Liver (tissue), 8 donors: ENCODE measurements at regions not wholly inside any gene's neighbourhood (a gene's known extent, or its start where the extent isn't known, plus 50 kb on each side); places are given as distances from the start of the nearest gene placed in this dataset.

Source experiments
- DNase-seq: peaks from one replicate; pipeline ENCODE4 v3.0.0-alpha.2; 2017; ENCODE audit warnings: low spot score
- H3K27ac ChIP-seq, 2 donors: one replicate each; pipeline ENCODE4 v1.7.0; 2013; ENCODE audit warnings: inconsistent platforms in 2 of 2, low read length in 2 of 2, control low read depth in 1 of 2, low read depth in 1 of 2, mild to moderate bottlenecking in 1 of 2
- H3K27me3 ChIP-seq, 4 donors: one replicate each; pipeline versions ENCODE4 v1.6.1 to v1.7.0; 2013; ENCODE audit warnings: low read length in 3 of 4, inconsistent platforms in 1 of 4, mild to moderate bottlenecking in 1 of 4, moderate library complexity in 1 of 4; ENCODE audit not compliant: control insufficient read depth in 4 of 4, insufficient read depth in 4 of 4
- H3K36me3 ChIP-seq, 4 donors: one replicate each; pipeline versions ENCODE4 v1.6.1 to v1.7.0; 2013; ENCODE audit warnings: low read length in 3 of 4, mild to moderate bottlenecking in 3 of 4, low read depth in 1 of 4, moderate library complexity in 1 of 4; ENCODE audit not compliant: control insufficient read depth in 4 of 4, insufficient read depth in 3 of 4
- H3K4me1 ChIP-seq, 4 donors: one replicate each; pipeline versions ENCODE4 v1.6.1 to v1.7.0; 2013; ENCODE audit warnings: low read length in 3 of 4, mild to moderate bottlenecking in 3 of 4, moderate library complexity in 1 of 4; ENCODE audit not compliant: control insufficient read depth in 4 of 4, insufficient read depth in 4 of 4
- H3K4me3 ChIP-seq, 3 donors: one replicate each; pipeline versions ENCODE4 v1.6.1 to v1.7.0; 2013; ENCODE audit warnings: low read length in 3 of 3, control low read depth in 1 of 3, low read depth in 1 of 3, mild to moderate bottlenecking in 1 of 3
- H3K9ac ChIP-seq, 2 donors: one replicate each; pipeline ENCODE4 v1.7.0; 2013; ENCODE audit warnings: low read length in 2 of 2, mild to moderate bottlenecking in 2 of 2, moderate library complexity in 2 of 2, control low read depth in 1 of 2, low read depth in 1 of 2
- H3K9me3 ChIP-seq, 4 donors: one replicate each; pipeline versions ENCODE4 v1.6.1 to v1.7.0; 2013; ENCODE audit warnings: low read length in 3 of 4; ENCODE audit not compliant: control insufficient read depth in 4 of 4
- ATF3 ChIP-seq: IDR thresholded peaks from 2 replicates; pipeline ENCODE4 v1.6.1; 2016; ENCODE audit warnings: antibody characterized with exemption
- CTCF ChIP-seq: fragments of 150-350 bp; IDR thresholded peaks from 2 replicates; pipeline ENCODE4 v1.5.1; 2017; ENCODE audit warnings: improper control_type of control experiment, low read depth, low read length; ENCODE audit not compliant: missing input control
- EGR1 ChIP-seq, 2 donors: IDR thresholded peaks; 2 replicates each; pipeline ENCODE4 v1.6.1; 2016 to 2018; ENCODE audit warnings: antibody characterized with exemption in 2 of 2, low read depth in 2 of 2
- FOXA1 ChIP-seq: IDR thresholded peaks from 2 replicates; pipeline ENCODE4 v1.6.1; 2016; ENCODE audit warnings: antibody characterized with exemption
- FOXA2 ChIP-seq: IDR thresholded peaks from 2 replicates; pipeline ENCODE4 v1.6.1; 2016; ENCODE audit warnings: antibody characterized with exemption
- GABPA ChIP-seq, 2 donors: IDR thresholded peaks in 1 of 2; conservative IDR thresholded peaks in 1 of 2; 2 replicates each; pipeline ENCODE4 v1.6.1; 2016; ENCODE audit warnings: antibody characterized with exemption in 2 of 2, mild to moderate bottlenecking in 1 of 2, moderate library complexity in 1 of 2
- HNF4A ChIP-seq, 2 donors: conservative IDR thresholded peaks; 2 replicates each; pipeline ENCODE4 v1.6.1; 2016; ENCODE audit warnings: antibody characterized with exemption in 2 of 2, mild to moderate bottlenecking in 2 of 2
- HNF4G ChIP-seq: IDR thresholded peaks from 2 replicates; pipeline ENCODE4 v1.6.1; 2016; ENCODE audit warnings: antibody characterized with exemption
- JUND ChIP-seq, 2 donors: IDR thresholded peaks; 2 replicates each; pipeline ENCODE4 v1.6.1; 2016; ENCODE audit warnings: antibody characterized with exemption in 2 of 2
- NR2F2 ChIP-seq: IDR thresholded peaks from 2 replicates; pipeline ENCODE4 v1.6.1; 2016; ENCODE audit warnings: antibody characterized with exemption
- RAD21 ChIP-seq, 2 donors: IDR thresholded peaks; 2 replicates each; pipeline ENCODE4 v1.6.1; 2016; ENCODE audit warnings: antibody characterized with exemption in 2 of 2, mild to moderate bottlenecking in 2 of 2
- RXRA ChIP-seq, 2 donors: IDR thresholded peaks; 2 replicates each; pipeline ENCODE4 v1.6.1; 2017 to 2018; ENCODE audit warnings: antibody characterized with exemption in 2 of 2, mild to moderate bottlenecking in 1 of 2
- TAF1 ChIP-seq: conservative IDR thresholded peaks from 2 replicates; pipeline ENCODE4 v1.6.1; 2016; ENCODE audit warnings: antibody characterized with exemption, mild to moderate bottlenecking
- YY1 ChIP-seq: IDR thresholded peaks from 2 replicates; pipeline ENCODE4 v1.6.1; 2016; ENCODE audit warnings: antibody characterized with exemption, mild to moderate bottlenecking
- WGBS: extraction: QIAGEN DNeasy Blood & Tissue Kit; methylation state at CpG from one replicate; pipeline ENCODE4 v1.1.7; 2013; 5-methylcytosine and 5-hydroxymethylcytosine counted together
- TF ChIP-seq, protein P1 (sequence below): IDR thresholded peaks from 2 replicates; pipeline ENCODE4 v1.6.1; 2016; ENCODE audit warnings: antibody characterized with exemption, mild to moderate bottlenecking
- TF ChIP-seq, protein P2 (sequence below): IDR thresholded peaks from 2 replicates; pipeline ENCODE4 v1.6.1; 2016; ENCODE audit warnings: antibody characterized with exemption
- TF ChIP-seq, protein P3 (sequence below): IDR thresholded peaks from 2 replicates; pipeline ENCODE4 v1.6.1; 2016; ENCODE audit warnings: antibody characterized with exemption
- donor health status: healthy.
- donor health status: healthy.
- donor health status: healthy.
- donor health status: healthy.
- donor health status: healthy.

- Histone ChIP-seq H3K36me3 (no peaks in the 10 kb centered on the region), H3K9me3 (peaks cover 0 to 3% (median 1%) of the 10 kb centered on the region in 4 donors), H3K4me3 (no peak overlapping the region), H3K27ac (no peak overlapping the region), H3K4me1 (no peaks in the 10 kb centered on the region), H3K27me3 (peaks cover 0 to 6% (median 2%) of the 10 kb centered on the region in 4 donors), H3K9ac (no peak overlapping the region)
- WGBS: 74% methylated on average over 7 of the region's 7 CpGs
- DNase-seq: no peak
- no peak for TF ChIP-seq YY1
- no peak for TF ChIP-seq FOXA1
- TF ChIP-seq HNF4G: no peak
- TF ChIP-seq ATF3: no peak
- TF ChIP-seq FOXA2: no peak
- TF ChIP-seq JUND (IDR thresholded peaks at IDR 0.05): no peak
- TF ChIP-seq CTCF: no peak
- TF ChIP-seq, protein P1, sequence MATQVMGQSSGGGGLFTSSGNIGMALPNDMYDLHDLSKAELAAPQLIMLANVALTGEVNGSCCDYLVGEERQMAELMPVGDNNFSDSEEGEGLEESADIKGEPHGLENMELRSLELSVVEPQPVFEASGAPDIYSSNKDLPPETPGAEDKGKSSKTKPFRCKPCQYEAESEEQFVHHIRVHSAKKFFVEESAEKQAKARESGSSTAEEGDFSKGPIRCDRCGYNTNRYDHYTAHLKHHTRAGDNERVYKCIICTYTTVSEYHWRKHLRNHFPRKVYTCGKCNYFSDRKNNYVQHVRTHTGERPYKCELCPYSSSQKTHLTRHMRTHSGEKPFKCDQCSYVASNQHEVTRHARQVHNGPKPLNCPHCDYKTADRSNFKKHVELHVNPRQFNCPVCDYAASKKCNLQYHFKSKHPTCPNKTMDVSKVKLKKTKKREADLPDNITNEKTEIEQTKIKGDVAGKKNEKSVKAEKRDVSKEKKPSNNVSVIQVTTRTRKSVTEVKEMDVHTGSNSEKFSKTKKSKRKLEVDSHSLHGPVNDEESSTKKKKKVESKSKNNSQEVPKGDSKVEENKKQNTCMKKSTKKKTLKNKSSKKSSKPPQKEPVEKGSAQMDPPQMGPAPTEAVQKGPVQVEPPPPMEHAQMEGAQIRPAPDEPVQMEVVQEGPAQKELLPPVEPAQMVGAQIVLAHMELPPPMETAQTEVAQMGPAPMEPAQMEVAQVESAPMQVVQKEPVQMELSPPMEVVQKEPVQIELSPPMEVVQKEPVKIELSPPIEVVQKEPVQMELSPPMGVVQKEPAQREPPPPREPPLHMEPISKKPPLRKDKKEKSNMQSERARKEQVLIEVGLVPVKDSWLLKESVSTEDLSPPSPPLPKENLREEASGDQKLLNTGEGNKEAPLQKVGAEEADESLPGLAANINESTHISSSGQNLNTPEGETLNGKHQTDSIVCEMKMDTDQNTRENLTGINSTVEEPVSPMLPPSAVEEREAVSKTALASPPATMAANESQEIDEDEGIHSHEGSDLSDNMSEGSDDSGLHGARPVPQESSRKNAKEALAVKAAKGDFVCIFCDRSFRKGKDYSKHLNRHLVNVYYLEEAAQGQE: no peak
- no peak for TF ChIP-seq HNF4A (conservative IDR thresholded peaks at IDR 0.05)
- no peak for TF ChIP-seq TAF1
- no peak for TF ChIP-seq GABPA (IDR thresholded peaks at IDR 0.05 in 1 of 2, conservative IDR thresholded peaks at IDR 0.05 in 1 of 2)
- no peak for TF ChIP-seq RAD21 (IDR thresholded peaks at IDR 0.05)
- TF ChIP-seq NR2F2: no peak
- TF ChIP-seq RXRA (IDR thresholded peaks at IDR 0.05): no peak
- no peak for TF ChIP-seq EGR1 (IDR thresholded peaks at IDR 0.05; ENCODE audit: low read depth in 2 of 2)
- TF ChIP-seq, protein P2, sequence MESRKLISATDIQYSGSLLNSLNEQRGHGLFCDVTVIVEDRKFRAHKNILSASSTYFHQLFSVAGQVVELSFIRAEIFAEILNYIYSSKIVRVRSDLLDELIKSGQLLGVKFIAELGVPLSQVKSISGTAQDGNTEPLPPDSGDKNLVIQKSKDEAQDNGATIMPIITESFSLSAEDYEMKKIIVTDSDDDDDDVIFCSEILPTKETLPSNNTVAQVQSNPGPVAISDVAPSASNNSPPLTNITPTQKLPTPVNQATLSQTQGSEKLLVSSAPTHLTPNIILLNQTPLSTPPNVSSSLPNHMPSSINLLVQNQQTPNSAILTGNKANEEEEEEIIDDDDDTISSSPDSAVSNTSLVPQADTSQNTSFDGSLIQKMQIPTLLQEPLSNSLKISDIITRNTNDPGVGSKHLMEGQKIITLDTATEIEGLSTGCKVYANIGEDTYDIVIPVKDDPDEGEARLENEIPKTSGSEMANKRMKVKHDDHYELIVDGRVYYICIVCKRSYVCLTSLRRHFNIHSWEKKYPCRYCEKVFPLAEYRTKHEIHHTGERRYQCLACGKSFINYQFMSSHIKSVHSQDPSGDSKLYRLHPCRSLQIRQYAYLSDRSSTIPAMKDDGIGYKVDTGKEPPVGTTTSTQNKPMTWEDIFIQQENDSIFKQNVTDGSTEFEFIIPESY: no peak
Observed at GRCh38 chr17:65434251-65434650, 127.2 kb downstream of the AXIN2 start.

GRCh38 chr17:65433592-65433991 lies 127.9 kb downstream of the AXIN2 start:
- peaks cover 0 to 4% (median under 1%) of the 10 kb centered on the region in 4 donors for H3K27me3 ChIP-seq
- TF ChIP-seq, protein P1: no peak
- TF ChIP-seq FOXA1 (no peak), RXRA (IDR thresholded peaks at IDR 0.05) (no peak), HNF4A (conservative IDR thresholded peaks at IDR 0.05) (no peak), HNF4G (no peak), RAD21 (IDR thresholded peaks at IDR 0.05) (no peak), NR2F2 (no peak), FOXA2 (no peak), TAF1 (no peak)
- TF ChIP-seq, protein P3, sequence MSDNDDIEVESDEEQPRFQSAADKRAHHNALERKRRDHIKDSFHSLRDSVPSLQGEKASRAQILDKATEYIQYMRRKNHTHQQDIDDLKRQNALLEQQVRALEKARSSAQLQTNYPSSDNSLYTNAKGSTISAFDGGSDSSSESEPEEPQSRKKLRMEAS: no peak
- H3K4me1 ChIP-seq: no peaks in the 10 kb centered on the region
- no peak for DNase-seq
- no peaks in the 10 kb centered on the region for H3K36me3 ChIP-seq
- H3K9ac ChIP-seq: no peak overlapping the region
- no peak overlapping the region for H3K4me3 ChIP-seq
- H3K9me3 ChIP-seq: peaks cover 0 to 3% (median 1%) of the 10 kb centered on the region in 4 donors
- H3K27ac ChIP-seq: no peak overlapping the region
- 84% methylated on average over 4 of the region's 4 CpGs for WGBS
